HG03520 (cell line): ENCODE measurements at regions not wholly inside any gene's neighbourhood (a gene's known extent, or its start where the extent isn't known, plus 50 kb on each side); places are given as distances from the start of the nearest gene placed in this dataset.
"Not testable (repeated sequence)": the region's sequence is repeated elsewhere in the genome, so short reads cannot be mapped to it uniquely, and the experiment has no call there.

ENCODE experiments used
- ATAC-seq: cut with Tn5 transposase; IDR thresholded peaks from one replicate; pipeline ENCODE4 v1.9.1; 2021; ENCODE audit warnings: mild to moderate bottlenecking, moderate library complexity; ENCODE audit not compliant: unreplicated experiment

- no peak for ATAC-seq
These were observed 1084.0 kb upstream of the CDH18 start for GRCh38 chr5:21071986-21072385.

DNA sequence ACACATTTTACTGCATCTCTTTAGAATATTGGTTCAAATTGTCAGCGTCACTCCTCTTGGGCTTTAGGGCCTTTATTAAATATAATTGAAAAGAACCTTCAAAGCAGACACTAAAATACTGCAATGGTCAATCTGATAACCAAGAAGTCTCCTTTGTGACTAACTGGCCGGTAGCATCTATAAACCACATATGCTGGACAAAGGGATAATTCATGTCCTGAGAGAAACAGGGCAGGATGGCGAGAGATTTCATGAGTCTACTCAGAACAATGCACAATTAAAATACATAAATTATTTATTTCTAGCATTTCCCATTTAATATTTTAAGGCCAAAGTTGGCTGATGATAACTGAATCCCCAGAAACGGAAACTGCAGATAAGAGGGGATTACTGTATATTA lies 1083.4 kb upstream of the CDH18 start:
- no peak for ATAC-seq

- ATAC-seq = no peak
These were observed 1082.9 kb upstream of the CDH18 start for GRCh38 chr5:21070858-21071257.

GRCh38 chr5:21067724-21068123 lies 1079.7 kb upstream of the CDH18 start:
- ATAC-seq = no peak

DNA sequence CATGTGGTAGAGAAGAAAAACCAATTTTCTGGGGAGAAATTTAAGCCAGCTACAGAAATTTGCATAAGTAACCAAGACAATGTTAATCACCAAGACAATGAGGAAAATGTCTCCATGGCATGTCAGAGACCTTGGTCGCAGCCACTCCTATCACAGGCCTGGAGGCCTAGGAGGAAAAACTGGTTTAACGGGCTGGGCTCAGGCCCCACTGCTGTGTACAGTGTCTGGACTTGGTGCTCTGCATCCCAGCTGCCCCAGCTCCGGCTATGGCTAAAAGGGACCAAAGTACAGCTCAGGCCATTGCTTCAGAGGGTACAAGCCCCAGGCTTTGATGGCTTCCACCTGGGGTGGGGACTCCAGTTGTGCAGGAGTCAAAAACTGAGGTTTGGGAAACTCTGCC lies 1075.1 kb upstream of the CDH18 start:
- no peak for ATAC-seq

- ATAC-seq = peak; percentile 98
These were observed 1070.3 kb upstream of the CDH18 start for GRCh38 chr5:21058289-21058688.

DNA sequence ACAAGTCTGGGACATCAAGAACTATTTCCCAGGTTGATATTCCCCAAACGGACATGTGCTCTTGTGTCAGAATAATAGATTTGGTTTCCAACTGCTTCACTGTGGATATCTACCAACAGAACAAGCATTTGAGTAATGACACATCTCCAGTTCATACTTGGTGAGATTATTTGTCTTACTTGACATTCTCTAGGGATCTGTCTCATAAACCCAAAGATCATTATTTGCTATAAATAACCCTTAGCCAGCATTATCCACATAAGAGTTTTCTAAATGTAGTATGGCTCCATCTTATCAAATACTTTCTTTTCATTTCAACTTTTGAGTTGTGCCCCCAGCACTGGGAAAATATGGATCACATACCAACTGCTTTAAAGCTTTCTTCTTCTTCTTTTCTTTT lies 1063.9 kb upstream of the CDH18 start:
- ATAC-seq = no peak

DNA sequence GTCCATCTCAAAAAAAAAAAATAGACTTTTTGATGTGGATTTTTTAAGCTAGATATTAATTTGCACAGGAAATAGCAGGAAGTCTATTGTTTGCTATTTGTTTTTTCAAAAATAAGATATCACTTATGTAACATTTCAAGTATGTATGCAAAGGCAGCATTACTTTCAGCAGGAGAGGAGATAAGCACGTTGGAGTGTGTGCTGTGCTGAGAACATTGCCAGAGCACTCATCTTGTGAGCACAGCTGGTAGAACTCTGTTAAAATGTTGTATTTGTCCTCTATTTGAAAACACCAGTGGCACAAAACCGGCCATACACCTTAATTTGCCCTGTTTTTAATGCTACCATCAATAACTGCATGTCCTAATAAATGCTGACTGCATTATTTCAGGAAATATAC lies 1061.9 kb upstream of the CDH18 start:
- no peak for ATAC-seq

DNA sequence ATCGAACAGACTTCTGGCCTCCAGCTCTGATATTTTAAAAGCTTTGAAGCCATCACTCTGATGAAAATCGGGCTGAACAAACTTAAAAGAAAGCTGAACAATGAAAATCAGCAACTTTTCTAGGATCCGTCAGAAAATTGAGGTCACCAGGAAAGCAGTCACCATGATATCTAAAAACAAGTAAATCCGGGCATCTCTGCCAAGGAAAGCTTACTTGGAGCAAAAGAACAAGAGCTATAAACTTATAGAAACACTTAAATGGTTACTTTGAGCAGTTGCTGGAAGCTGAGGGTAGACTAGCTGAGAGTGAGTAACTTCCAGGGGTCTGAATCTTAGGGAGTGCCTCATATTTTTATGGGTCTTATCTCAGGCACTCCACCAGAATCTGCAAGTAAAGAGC lies 1043.0 kb upstream of the CDH18 start:
- no peak for ATAC-seq

GRCh38 chr5:21024966-21025365 lies 1037.0 kb upstream of the CDH18 start:
- ATAC-seq = no peak

DNA sequence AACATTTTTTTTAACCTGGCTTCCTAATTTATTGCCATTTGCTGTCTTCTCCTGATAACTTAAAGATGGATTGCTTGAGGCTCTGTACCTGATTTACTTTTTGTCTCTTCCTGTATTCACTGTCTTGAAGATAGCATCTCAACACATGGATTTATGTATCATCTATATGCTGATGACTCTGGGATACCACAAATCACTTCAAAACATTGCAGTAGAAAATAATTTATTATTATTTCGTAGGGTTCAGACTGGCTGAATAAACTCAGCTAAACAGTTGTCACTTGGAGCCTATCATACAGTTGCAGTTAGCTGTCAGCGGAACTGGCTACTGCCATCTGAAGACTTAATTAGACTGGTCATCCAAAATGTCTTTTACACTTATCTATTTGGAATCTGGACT lies 1025.2 kb upstream of the CDH18 start:
- ATAC-seq = no peak

- no peak for ATAC-seq
These were observed 1019.8 kb upstream of the CDH18 start for GRCh38 chr5:21007781-21008180.

GRCh38 chr5:20988933-20989332 lies 1000.9 kb upstream of the CDH18 start:
- ATAC-seq = not testable (repeated sequence)

DNA sequence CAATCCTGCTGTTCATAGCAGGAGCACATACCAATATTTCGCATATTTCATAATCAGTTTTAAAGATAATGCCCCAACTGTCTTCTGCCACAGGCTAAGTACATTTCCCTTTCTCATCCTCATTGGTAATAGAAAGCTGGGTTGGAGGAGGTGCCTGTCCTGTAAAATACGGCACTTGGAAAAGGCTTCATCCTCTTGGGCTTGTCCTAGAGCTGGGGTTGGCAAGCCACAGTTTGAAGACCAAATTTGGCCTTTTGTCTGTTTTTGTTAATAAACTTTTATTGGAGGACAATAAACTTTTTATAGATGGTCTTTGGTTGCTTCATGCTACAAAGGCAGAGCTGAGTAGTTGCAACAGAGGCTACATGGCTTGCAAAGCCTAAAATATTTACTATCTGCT lies 997.8 kb upstream of the CDH18 start:
- no peak for ATAC-seq

DNA sequence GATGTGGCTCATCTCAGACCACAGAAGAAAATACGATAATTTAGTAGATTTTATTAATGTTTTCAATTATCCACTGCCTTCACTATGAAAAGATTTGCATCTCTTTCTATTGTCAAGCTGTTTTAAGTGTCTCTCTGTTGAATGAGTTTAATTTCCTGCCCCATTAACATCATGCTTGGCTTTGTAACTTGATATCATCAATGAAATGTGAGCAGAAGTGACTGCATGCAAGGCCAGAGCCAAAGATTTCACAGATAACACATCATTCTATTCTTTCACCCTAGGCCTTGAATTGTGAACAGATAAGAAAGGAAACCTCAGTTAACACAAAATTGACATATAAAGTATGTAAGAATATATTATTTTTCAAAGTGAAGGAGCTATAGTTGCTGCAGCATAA lies 986.4 kb upstream of the CDH18 start:
- no peak for ATAC-seq

DNA sequence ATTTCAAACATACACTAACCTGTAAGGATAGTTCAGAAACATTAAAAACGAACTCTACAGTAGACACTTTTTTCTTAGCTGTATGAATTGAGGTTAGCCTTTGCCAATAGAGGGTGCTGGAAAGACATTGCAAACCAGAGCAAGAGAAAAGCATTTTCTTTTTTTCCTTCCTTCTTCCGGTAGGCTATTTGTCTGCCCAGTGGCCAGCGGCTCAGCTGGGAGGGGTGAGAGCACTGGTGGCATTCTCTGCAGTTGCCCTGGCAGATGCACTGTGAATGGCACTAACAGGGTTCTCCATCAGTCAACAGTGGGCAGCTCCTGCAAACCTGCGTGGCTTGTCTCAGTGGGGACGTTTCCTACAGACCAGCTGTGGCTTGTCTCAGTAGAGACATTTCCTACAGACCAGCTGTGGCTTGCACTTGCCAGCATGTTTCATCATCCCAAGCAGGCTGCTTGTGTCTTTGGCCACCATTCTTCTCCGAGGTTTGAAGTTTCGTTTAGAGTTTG lies 984.5 kb upstream of the CDH18 start:
- ATAC-seq = peak; percentile 88

DNA sequence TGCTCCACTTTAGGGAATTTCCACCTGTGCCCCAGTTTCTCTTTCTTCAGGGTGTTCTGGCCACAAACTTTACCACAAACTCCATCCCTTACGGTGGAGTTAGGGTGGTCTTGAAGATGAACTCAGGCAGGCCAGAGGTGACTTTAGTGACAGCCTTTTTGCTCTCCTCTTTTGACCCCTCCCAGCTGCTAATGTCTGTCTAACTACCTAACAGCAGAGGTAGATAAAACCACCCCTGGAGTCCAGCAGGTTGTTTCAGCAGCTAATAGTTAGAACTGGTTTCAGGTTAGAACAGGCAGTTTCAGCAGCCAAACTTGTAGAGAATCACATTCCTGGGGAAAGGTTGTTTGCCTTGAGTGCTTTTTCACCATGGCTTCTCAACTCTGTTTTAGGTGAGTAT lies 971.3 kb upstream of the CDH18 start:
- no peak for ATAC-seq

- no peak for ATAC-seq
These were observed 970.6 kb upstream of the CDH18 start for GRCh38 chr5:20958641-20959040.

DNA sequence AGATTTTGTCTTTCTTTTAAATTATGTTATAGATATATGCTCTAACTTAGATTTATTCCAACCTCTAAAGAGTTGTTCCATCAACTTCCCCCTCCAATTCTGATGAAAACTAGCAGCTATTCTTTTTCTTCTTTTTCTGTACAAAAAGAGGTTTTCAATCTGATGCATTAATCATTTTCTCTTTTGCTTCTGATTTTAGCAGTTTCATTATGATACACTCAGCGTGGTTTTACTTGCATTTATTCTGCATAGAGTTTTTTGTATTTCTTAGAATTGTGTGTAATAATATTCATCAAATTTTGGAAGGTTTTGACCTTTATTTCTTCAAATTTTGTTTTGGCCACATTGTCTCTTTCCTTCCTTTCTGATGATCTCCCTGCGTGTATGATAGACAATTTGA lies 968.1 kb upstream of the CDH18 start:
- ATAC-seq = no peak

DNA sequence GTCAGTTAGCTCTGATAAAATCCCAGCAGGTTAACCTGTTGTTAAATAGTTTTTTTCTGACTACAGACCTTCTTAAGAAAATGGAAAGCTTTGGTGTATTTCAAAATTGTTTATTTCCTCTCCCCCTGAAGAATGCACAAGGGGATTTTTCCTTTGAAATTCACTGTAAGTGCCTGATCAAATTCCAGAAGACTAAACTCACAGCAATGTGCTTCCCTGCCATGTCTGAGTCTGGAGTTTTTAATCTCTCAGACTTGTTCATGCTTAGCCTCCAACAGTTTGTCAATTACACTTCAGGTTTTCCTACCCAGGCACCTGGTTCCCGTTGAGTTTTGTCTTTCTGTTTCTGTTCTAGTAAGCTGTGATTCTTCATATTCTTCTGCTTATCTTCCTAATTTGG lies 961.6 kb upstream of the CDH18 start:
- ATAC-seq = no peak

- ATAC-seq = not testable (repeated sequence)
These were observed 955.4 kb upstream of the CDH18 start for GRCh38 chr5:20943183-20943971.

DNA sequence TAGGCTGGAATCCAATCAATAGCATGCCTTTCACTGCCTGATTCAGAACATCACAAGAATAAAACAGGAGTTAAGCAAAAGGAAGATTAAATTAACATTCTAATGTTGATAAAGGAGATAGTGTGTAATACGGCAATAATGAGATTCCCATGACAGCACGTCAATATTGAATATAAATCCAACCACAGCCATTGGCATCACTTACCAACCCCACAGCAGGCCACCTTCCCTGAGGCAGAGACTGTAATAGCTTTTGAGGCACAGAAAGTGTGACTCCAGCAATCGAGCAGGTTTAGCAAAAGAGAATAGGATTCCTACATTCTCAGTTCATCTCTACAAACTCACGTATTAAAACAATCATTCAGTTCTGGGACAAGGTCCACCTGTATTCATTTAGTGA lies 954.6 kb upstream of the CDH18 start:
- ATAC-seq = not testable (repeated sequence)

GRCh38 chr5:20940786-20941185 lies 952.8 kb upstream of the CDH18 start:
- not testable (repeated sequence) for ATAC-seq
